HG03469 (cell line): ENCODE measurements at regions not wholly inside any gene's neighbourhood (a gene's known extent, or its start where the extent isn't known, plus 50 kb on each side); places are given as distances from the start of the nearest gene placed in this dataset.

ENCODE experiments used
- ATAC-seq: cut with Tn5 transposase; IDR thresholded peaks from one replicate; pipeline ENCODE4 v1.9.1; 2021; ENCODE audit warnings: mild to moderate bottlenecking, moderate library complexity, moderate number of reproducible peaks; ENCODE audit not compliant: unreplicated experiment

DNA sequence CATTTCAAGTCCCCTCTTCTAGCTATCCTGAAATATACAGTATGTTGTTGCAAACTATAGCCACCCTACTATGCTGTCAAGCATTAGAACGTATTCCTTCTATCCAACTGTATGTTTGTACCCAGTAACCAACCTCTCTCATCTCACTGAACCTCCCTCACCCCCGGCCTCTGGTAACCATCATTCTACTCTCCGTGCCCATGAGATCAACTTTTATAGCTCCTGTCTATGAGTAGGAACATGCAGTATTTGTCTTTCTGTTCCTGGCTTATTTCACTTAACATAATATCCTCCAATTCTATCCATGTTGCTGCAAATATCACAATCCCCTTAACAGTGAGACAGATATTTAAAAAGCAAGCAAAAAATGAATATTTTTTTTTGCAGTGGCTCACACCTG lies 196.9 kb downstream of the PAX1 start:
- ATAC-seq: no peak

DNA sequence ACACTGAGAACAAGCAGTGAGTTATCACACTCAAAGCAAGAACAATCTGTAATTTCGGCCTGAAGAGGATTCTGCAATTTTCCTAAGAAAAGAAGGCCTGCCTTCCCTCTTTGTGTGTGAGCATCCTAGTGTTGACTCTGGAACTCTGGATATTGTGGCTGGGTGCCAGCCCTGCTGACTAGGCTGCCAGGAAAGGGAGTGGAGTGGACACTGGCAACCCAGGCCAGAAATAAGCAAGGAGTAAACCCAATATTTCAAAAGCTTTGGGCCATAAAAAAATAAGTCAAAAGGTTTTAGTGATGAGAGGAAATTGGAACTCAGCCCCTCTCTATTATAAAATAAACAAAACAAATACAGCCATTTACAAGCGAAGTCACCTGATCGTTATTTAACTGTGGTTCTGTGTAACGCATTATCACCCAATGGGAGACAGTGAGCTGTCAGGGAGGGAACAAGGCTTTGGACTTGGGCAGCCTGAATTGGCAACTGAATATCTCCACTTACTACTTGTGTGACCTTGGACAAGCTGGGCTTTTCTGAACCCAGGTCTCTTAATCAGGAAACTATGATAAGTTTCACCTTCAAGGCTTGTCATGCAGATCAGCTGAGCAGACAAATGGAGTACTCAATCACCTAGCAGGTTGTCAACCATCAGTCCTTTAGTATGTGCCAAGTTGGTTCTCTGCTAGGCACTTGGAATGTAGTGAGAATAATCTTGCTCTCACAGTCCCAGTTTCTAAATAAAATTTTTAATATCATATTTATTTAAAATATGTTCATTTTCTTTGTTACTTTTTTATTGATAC lies 196.2 kb downstream of the PAX1 start:
- ATAC-seq: no peak

DNA sequence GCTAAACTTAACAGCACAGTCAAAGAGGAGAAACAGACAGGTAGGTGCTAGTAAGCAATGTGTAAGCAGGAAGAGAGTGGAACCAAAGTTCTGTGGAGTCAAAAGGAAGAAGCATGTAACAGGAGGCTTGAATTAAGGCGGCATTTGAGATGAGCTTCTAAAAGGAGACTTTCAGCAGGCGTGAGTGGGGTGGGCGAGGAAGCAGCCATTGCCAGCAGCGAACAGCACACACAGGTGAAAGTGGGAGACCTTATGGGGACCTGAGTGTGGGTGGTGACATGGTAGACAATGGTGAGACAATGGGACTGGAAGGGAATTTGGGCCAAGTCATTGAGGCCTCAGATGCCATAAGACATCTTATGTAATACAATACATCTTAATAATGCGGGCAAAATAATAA lies 195.0 kb downstream of the PAX1 start:
- ATAC-seq: no peak

GRCh38 chr20:21874921-21875320 lies 169.5 kb downstream of the PAX1 start:
- ATAC-seq: no peak

DNA sequence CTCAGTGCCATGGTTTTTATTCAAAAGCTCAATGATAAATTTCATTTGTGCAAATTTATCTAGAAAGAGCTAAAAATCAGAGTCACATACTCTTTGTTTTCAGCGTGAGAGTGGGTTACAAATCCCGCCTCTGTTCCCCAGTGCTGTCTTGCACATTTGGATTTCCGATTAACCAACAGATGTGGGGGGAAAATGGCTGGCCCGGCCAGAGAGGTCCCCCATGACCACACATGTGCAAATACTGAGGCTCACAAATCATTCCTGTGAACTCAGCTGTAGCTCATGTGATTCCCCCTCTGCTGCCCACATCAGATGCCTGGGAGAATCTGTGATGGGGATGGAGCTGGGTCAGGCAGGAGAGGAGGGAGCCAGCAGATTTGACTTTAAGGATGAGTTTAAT lies 168.7 kb downstream of the PAX1 start:
- ATAC-seq: no peak

GRCh38 chr20:21873291-21873690 lies 167.8 kb downstream of the PAX1 start:
- ATAC-seq: no peak

DNA sequence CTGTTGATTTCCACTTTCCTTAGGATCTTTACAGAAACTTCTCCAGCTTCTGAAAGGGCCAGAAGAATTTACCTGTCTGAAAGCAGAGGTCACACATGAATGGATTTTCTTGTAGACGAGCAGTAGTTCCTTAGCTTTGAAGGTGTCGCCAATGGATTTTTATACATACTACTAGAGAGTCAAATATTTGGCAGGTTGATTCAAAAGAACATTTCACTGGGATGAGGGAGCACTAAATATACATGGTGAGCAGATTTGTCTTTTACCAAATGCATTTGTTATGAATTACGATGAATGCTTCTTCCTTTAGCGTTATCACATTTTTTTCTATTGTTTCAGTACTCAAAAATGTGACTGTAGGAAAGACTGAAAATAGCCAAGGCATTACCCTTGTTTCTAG lies 162.3 kb downstream of the PAX1 start:
- no peak for ATAC-seq

DNA sequence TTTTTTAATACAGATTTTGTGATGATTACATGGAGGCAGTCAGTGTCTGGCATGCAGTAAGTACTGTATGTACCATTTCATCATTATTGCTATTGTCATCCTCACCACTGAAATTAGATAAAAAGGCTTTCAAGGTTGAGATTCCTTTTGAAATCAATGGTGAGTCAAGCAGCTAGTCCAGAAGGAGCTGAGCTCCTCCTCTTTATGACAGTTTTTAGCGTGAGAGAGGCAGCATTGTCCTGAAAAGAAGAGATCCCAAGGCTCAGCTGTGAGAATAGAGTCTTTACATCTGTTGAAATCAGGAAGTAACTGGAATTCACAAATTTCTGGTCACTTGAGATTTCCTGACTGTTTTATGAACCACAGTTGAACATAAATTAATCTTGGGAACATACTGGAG lies 161.9 kb downstream of the PAX1 start:
- ATAC-seq: no peak

DNA sequence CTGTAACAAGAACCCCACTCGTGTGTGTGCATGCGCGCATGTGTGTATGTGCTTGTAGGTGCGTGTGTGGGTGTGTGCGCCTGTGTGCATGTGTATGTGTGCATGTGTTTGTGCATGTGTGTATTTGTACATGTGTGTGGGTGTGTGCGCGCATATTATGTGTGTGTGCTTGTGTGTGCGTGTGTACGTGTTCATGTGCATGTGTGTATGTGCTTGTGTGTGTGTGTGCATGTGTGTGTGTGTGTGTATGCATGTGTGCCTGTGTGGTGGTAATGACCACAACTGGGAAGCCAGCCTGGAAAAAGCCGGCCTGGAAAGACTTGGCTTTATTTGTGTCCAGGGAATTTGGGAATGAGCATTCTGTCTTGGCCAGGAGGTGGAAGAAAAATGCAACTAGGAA lies 157.5 kb downstream of the PAX1 start:
- no peak for ATAC-seq

- ATAC-seq: no peak
These were observed 156.9 kb downstream of the PAX1 start for GRCh38 chr20:21862259-21862946.

DNA sequence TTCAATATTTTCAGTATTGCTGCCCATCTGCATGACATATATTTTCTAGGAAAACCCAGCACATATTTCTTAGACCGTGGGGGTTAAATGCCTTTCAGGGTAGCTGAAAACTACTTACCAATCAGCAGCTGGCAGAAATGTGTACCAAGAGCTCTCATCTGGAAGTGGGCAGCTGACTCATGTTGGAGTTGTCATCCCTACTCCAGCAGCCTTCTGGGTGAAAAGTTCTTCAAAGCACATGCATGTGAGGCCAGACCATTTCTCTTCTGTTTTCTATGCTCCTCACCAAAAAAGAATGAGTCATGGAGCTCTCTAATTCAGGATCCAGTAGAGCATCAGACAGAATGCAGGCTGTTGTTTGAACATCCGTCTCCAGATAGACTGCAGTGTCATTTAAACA lies 135.5 kb downstream of the PAX1 start:
- no peak for ATAC-seq

GRCh38 chr20:21839982-21840381 lies 134.5 kb downstream of the PAX1 start:
- ATAC-seq: no peak

DNA sequence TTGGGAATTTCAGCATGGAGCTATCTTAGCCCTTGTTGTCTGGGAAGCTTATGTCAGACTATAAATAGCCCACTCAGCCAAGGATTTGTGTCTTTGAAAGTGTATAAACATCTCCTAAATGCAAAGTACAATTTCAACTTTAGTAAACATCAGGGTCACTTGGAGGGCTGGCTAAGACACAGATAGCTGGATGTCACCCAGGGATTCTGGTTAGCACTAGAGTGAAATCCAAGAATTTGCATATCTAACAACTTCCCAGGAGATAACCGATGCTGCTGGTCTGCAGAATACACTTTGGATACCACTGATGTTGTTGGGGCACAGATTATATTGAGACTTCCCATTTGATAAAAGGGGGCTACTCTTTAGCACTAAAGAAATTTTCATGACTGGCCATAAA lies 130.9 kb downstream of the PAX1 start:
- no peak for ATAC-seq

DNA sequence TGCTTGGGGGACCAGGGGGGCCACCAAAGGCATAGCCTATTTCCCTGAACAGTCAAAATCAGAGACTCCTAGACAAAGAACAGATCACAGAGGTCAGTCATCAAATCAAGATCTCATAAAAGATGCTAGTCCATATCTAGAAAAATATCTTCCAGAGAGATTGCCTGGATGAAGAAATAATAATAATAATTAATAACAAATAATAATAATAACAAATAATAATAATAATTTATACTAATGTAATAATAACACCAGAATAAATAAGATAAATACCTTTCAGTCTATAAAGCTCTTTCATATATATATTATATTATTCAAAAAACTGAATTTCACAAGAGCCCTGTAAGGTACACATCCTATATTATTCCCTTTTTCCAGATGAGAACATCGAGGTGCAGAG lies 129.6 kb downstream of the PAX1 start:
- ATAC-seq: no peak

DNA sequence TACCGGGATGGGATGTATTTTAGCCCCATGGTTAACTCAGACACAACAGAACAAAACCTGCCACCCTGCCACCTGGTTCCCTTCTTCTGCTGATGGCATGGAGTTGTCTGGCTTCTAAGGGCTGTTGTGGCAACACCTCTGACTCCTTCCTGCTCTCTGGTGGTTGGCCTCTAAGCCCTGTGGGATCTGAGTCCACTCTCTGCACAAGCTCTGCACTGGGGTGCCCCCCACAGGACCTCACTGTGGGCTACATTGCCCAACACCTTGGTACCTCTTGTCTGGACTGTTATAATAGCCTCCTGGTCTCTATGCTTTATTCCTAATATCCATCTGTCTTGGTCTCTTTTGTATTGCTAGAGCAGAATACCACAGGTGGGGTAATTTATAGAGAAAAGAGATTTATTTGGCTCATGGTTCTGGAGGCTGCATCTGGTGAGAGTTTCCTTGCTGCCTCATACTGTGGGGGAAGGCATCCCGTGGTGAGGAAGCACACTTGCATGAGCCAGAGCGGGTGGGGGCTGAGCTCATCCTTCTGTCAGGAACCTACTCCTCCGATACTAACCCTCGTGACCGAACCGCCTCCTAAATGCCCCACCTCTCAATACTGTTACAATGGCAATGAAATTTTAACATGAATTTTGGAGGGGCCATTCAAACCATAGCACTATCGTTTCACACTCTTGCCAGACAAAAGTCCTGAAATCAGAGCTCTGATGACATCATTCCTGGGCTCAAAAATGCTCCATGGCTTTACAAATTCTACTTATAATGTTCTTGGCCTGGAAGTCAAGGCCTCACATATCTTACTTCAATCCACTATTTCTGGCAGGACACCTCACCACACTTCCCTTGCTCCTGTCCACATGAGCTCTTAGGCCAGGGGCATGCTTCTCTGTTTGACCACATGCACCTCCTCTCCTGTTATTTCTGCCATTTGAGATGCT lies 127.2 kb downstream of the PAX1 start:
- no peak for ATAC-seq

- no peak for ATAC-seq
These were observed 121.5 kb downstream of the PAX1 start for GRCh38 chr20:21826976-21827375.

DNA sequence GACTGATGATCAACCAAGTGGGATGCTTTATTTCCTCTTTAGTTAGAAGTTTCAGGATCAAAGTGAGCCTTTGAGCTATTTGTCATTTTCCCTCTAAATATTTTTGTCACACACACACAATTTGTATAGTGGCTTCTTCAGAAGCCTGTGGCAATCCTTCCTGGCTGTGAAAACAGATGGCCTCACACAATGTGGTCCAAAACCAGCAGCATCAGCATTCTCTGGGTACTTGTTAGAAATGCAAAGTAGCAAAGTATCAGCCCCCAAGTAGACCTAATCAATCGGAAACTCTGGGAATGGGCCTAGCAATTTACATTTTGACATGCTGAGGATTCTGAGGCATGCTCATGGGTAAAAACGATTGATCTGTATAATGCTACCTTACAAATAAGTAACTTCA lies 115.9 kb downstream of the PAX1 start:
- ATAC-seq: no peak

DNA sequence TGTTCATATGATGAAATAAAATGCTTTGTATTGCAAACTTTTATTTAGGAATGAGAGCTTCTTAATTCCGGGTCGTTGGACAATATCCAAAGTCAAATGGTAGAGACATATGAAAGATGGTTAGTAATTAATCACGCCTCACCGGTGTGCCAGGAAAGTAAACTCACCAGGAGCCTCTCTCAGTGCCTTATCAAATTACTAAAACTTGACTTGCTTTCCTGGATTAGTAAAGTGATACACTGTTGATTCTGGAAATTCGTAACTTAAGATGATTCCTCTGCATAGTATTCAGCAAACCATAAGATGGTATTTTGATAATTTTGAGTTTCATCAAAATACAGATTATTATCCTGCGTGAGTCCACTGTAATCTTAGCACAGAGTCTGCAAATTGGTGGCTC lies 115.2 kb downstream of the PAX1 start:
- ATAC-seq: no peak

- ATAC-seq: no peak
These were observed 114.6 kb downstream of the PAX1 start for GRCh38 chr20:21820045-21820444.

DNA sequence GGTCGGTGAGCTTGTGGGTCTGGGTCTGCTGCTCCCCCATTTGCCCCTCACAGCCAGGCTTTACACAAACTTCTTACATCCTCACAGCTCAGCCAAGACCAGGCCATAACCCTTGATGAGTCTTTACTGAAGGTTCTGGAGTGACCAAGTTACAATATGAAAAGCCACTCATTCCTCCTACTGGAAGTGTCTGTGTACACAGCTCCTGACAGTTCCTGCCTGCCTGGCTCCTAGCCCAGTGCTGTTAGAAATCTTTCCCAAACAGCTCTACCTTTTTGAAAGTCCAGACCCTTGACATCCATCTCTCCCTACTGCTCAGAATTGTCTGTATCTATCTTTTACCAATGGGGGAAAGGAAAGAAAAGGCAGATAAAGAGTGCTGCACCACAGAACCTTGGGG lies 106.9 kb downstream of the PAX1 start:
- no peak for ATAC-seq

DNA sequence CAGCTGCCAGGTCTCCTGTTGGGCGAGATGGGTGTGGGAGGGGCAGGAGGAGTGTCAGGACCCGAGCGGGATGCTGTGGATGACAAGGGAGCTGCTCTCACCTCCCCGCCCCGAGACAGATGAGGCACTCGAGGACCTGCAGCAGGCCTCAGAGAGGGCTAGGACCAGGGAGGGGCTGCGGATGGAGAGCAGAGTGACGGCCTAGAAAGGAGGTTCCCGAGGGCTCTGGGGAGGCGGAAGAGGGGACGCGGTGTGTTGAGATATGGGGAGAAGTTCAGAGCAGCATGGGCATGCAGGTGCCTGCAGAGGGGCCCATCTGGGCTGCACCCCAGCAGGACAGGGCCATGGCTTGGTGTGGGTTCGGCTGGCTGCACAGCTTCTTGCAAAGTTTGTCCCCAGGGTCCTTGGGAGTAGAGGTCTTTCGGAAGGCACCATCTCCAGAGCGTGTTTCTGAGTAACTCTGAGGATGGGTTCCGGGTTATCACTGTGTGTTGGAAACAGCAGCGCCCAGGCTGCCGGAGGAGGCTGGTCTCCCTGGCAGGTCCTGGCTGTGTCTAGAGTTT lies 104.6 kb downstream of the PAX1 start:
- no peak for ATAC-seq
